Epithelial cell of esophagus (primary cell): ENCODE measurements at regions not wholly inside any gene's neighbourhood (a gene's known extent, or its start where the extent isn't known, plus 50 kb on each side); places are given as distances from the start of the nearest gene placed in this dataset.

ENCODE experiments used
- DNase-seq: peaks from one replicate; pipeline ENCODE4 v3.0.0; 2010; ENCODE audit warnings: low read depth
- H3K4me3 ChIP-seq: 2 replicates; pipeline ENCODE4 v1.5.1; 2011; ENCODE audit warnings: mild to moderate bottlenecking, low read length, control low read depth
- TF ChIP-seq, protein P1 (sequence below): IDR thresholded peaks from 2 replicates; pipeline ENCODE4 v1.5.1; 2011; ENCODE audit warnings: low read depth, mild to moderate bottlenecking, low read length, control low read depth, inconsistent platforms; ENCODE audit not compliant: insufficient read depth; ENCODE audit errors: missing control alignments

DNA sequence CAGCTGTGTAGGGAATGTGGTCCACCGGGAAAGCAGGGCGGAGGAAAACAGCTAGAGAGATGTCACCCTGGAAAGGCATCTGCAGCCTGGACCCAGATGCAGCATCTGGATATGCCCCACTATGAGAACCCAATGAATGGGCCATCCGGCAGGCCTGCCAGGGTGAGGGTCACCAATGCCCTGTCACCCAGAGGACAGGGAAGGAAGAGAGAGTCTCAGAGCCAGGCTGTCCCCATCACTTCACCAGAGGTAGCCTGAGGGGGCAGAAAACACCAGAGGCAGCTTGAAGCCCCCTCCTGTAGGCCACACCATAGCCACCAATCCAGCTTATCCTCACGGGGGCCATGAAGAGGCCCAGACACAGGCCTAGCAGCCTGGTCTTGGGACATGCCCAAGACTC is 118.8 kb downstream of the TUBA3C start:
- TF ChIP-seq, protein P1, sequence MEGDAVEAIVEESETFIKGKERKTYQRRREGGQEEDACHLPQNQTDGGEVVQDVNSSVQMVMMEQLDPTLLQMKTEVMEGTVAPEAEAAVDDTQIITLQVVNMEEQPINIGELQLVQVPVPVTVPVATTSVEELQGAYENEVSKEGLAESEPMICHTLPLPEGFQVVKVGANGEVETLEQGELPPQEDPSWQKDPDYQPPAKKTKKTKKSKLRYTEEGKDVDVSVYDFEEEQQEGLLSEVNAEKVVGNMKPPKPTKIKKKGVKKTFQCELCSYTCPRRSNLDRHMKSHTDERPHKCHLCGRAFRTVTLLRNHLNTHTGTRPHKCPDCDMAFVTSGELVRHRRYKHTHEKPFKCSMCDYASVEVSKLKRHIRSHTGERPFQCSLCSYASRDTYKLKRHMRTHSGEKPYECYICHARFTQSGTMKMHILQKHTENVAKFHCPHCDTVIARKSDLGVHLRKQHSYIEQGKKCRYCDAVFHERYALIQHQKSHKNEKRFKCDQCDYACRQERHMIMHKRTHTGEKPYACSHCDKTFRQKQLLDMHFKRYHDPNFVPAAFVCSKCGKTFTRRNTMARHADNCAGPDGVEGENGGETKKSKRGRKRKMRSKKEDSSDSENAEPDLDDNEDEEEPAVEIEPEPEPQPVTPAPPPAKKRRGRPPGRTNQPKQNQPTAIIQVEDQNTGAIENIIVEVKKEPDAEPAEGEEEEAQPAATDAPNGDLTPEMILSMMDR = no peak
- DNase-seq = no peak
- no peak overlapping the region for H3K4me3 ChIP-seq

DNA sequence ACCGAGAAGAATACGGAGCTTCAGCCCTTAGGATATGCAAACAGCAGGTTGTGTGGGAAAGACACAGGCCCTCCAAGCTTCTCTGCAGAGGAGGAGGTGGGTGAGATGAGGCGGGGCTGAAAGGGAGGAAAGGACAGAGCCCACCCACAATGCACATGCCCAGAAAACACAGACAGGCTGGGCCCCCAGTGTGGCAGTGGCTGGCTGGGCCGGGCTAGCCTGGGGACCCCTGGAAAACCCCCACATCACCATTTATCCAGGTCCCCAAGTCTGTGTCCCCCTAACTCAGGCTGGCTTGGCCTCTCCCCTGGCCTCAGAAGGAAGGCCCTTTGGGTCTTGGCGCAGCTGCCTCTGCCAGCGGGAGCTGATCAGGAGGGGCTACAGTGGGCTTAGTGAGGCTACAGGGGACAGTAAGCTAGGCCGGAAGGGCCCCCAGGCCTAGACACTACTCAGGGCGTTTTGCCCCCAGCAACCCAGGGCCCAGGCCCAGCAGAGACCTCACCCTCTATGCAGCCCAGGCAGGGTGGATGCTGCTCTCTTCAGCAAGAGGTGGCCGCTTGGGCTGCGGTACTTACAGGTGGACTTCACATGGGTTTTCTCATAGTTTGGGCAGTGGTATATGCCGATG is 119.5 kb downstream of the TUBA3C start:
- no peak for DNase-seq
- TF ChIP-seq, protein P1 = no peak
- no peak overlapping the region for H3K4me3 ChIP-seq

DNA sequence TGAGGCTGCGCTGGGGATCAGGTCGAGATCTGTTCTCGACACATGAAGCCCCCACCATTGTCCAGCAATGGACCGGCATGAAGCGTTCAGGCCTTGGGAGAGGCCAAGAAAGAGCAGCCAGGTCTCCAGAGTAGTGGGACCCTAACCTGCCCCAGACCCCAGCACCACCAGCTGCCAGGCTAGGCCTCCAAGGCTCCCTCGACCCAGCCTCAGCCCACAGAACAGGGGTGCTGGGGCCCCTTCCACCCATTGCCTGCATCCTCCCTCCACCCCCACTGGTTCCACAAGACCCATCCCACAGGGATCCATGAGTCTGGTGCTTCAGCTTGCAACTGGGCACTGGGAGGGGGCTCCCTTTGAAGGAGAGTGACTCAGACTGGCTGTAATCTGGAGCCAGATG is 120.3 kb downstream of the TUBA3C start:
- TF ChIP-seq, protein P1 = no peak
- DNase-seq = no peak
- no peak overlapping the region for H3K4me3 ChIP-seq

DNA sequence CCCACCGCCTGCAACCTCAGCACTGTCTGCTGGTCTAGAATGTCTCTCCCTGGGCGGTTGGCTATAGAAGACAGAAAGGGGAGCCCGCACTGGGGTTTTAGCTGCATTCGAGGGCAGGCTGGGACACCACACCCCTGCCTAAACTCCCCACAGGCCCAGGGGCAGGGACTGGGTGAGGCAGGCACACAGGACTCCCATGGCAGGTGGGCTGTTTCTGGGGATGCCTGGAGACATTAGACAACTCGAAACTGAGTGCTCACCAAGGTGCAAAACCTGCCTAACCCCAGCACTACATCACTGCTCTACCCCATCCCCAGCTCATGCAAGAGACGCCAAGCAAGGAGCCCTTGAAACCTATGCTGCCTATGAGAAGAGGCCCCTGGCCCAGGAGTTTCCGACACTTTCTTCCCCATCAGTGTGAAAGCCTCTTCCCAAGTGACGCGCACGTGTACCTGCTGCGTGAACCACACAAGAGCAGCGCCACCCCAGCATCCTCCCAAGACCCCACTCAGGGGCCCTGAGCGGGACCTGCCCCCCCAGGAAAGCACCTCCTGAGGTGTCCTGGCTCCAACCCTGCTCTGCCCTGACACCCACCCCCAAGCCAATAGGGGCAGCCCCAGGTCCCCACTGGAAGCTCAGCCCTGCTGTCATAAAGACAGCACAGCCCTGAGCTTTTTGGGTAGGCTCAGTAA is 121.2 kb downstream of the TUBA3C start:
- DNase-seq = no peak
- TF ChIP-seq, protein P1 = no peak
- H3K4me3 ChIP-seq = no peak overlapping the region

DNA sequence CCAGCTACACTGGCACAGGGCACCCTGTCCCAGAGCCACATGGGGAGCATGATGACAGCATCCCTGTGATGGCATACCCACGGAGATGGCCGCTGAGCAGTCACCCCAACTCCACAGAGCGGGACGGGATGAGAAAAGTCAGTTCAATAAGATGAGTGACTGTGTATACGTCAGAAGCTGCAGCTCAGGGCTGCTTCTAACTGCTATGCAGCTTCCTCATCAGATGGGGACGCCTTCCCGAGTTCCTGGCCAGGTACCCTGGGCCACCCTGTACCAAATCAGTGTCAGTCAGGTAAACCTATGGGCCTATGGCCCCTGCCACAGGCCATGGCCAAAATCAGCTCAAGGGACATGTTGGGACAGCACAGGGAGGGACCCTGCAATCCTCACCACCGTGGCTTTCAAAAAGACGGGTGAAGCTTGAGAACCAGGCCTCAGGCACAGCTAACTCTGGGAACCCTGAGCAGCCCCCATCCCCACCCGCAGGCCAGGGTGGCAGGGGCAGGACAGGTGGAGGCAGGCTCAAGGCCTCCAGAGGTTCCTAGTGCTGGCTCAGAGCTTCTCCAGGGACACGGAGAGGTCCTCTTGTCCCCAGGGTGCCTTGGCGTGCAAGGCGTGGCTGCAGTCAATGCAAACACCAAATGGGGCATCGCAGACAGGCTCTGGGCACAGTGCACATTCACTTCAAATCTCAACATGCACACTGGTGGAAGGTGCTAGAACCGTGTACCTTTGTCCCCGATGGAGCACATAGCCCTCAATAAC is 122.4 kb downstream of the TUBA3C start:
- TF ChIP-seq, protein P1 = no peak
- H3K4me3 ChIP-seq = no peak overlapping the region
- DNase-seq = no peak

DNA sequence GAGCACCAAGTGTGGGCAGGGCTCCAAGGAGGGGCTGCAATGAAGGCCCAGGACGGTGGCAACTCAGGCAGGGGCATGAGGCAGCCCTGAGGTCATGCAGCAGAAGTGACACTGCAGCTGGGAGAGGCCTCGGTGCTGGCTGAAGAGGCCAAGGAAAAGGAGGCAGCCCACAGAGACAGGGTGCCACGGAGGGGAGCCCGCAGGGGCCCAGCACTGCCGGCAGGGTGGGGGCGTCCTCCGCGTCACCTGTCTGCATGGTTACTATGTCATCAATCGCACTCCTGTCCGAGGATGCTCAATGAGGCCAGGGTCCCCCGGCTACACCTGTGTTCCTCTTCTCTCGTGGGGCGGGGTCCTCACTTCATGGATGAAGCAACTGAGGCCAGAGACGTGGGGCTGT is 123.1 kb downstream of the TUBA3C start:
- no peak overlapping the region for H3K4me3 ChIP-seq
- no peak for DNase-seq
- TF ChIP-seq, protein P1 = no peak
